Osteocyte (in vitro differentiated cells): ENCODE measurements at regions not wholly inside any gene's neighbourhood (a gene's known extent, or its start where the extent isn't known, plus 50 kb on each side); places are given as distances from the start of the nearest gene placed in this dataset.

ENCODE experiments used
- DNase-seq: peaks from one replicate; pipeline ENCODE4 v3.0.0; 2021; ENCODE audit warnings: mixed read lengths; ENCODE audit not compliant: unreplicated experiment; ENCODE audit errors: extremely low spot score
- H3K27ac Mint-ChIP-seq: one replicate; pipeline ENCODE4 v1.8.0; 2021; ENCODE audit warnings: mild to moderate bottlenecking, mixed read lengths; ENCODE audit not compliant: unreplicated experiment
- H3K27me3 Mint-ChIP-seq: one replicate; pipeline ENCODE4 v1.8.0; 2021; ENCODE audit warnings: mixed read lengths; ENCODE audit not compliant: unreplicated experiment
- H3K36me3 Mint-ChIP-seq: one replicate; pipeline ENCODE4 v1.8.0; 2021; ENCODE audit warnings: mixed read lengths; ENCODE audit not compliant: unreplicated experiment
- H3K4me1 Mint-ChIP-seq: one replicate; pipeline ENCODE4 v1.8.0; 2021; ENCODE audit warnings: mixed read lengths; ENCODE audit not compliant: unreplicated experiment
- H3K4me3 Mint-ChIP-seq: one replicate; pipeline ENCODE4 v1.8.0; 2021; ENCODE audit warnings: mild to moderate bottlenecking, moderate library complexity, mixed read lengths; ENCODE audit not compliant: unreplicated experiment
- H3K9me3 Mint-ChIP-seq: one replicate; pipeline ENCODE4 v1.8.0; 2021; ENCODE audit warnings: mixed read lengths; ENCODE audit not compliant: unreplicated experiment
- CTCF ChIP-seq: fragments of 200-600 bp; sonication (generic); IDR thresholded peaks from 2 replicates; pipeline ENCODE4 v1.5.0; 2021; ENCODE audit warnings: antibody characterized with exemption, mild to moderate bottlenecking, moderate library complexity

GRCh38 chr5:86030753-86031152 is 587.0 kb upstream of the COX7C start:
- no peak for DNase-seq
- Mint-ChIP-seq H3K36me3 (no peaks in the 10 kb centered on the region), H3K27me3 (peaks cover 5% of the 10 kb centered on the region), H3K27ac (no peak overlapping the region), H3K9me3 (no peaks in the 10 kb centered on the region), H3K4me3 (no peak overlapping the region), H3K4me1 (no peaks in the 10 kb centered on the region)
- TF ChIP-seq CTCF, result no peak

- no peak overlapping the region for H3K4me3 Mint-ChIP-seq
- peaks cover 5% of the 10 kb centered on the region for H3K27me3 Mint-ChIP-seq
- DNase-seq, result no peak
- H3K9me3 Mint-ChIP-seq, result no peaks in the 10 kb centered on the region
- no peaks in the 10 kb centered on the region for H3K36me3 Mint-ChIP-seq
- no peak for TF ChIP-seq CTCF
- no peaks in the 10 kb centered on the region for H3K4me1 Mint-ChIP-seq
- no peak overlapping the region for H3K27ac Mint-ChIP-seq
These were observed 579.2 kb upstream of the COX7C start for GRCh38 chr5:86038566-86038965.

- no peak for DNase-seq
- Mint-ChIP-seq H3K27me3 (no peaks in the 10 kb centered on the region), H3K4me1 (no peaks in the 10 kb centered on the region), H3K9me3 (no peaks in the 10 kb centered on the region), H3K4me3 (no peak overlapping the region), H3K36me3 (no peaks in the 10 kb centered on the region), H3K27ac (no peak overlapping the region)
- no peak for TF ChIP-seq CTCF
These were observed 578.4 kb upstream of the COX7C start for GRCh38 chr5:86039351-86039750.

GRCh38 chr5:86070719-86071118 is 547.0 kb upstream of the COX7C start:
- no peak for DNase-seq
- H3K4me3 Mint-ChIP-seq, result no peak overlapping the region
- no peak overlapping the region for H3K27ac Mint-ChIP-seq
- no peaks in the 10 kb centered on the region for H3K9me3 Mint-ChIP-seq
- TF ChIP-seq CTCF, result no peak
- no peaks in the 10 kb centered on the region for H3K4me1 Mint-ChIP-seq
- H3K36me3 Mint-ChIP-seq, result no peaks in the 10 kb centered on the region
- H3K27me3 Mint-ChIP-seq, result no peaks in the 10 kb centered on the region

- Mint-ChIP-seq H3K27ac (no peak overlapping the region), H3K9me3 (no peaks in the 10 kb centered on the region), H3K36me3 (no peaks in the 10 kb centered on the region), H3K27me3 (no peaks in the 10 kb centered on the region), H3K4me3 (no peak overlapping the region), H3K4me1 (no peaks in the 10 kb centered on the region)
- DNase-seq, result no peak
- no peak for TF ChIP-seq CTCF
These were observed 543.4 kb upstream of the COX7C start for GRCh38 chr5:86074297-86074696.
